ENCODE measurements at regions not wholly inside any gene's neighbourhood (a gene's known extent, or its start where the extent isn't known, plus 50 kb on each side); places are given as distances from the start of the nearest gene placed in this dataset.

- Histone ChIP-seq H3K9me3 (ENCODE audit: control insufficient read depth, insufficient read depth, low read length) (no peaks in the 10 kb centered on the region; the same call in 1 of the 2 replicates), H2AFZ (replicated peaks; ENCODE audit: low read length, poor library complexity) (no peak overlapping the region), H3K18ac (ENCODE audit: low read depth, low read length) (peak overlapping the region; percentile 43; the same call in 1 of the 2 replicates), H3K23ac (ENCODE audit: low read depth, low read length) (no peak overlapping the region), H3K27ac (ENCODE audit: insufficient read depth, low read length) (no peak overlapping the region; the same call in 1 of the 2 replicates), H2BK15ac (ENCODE audit: low read depth, low read length) (no peak overlapping the region), H2BK5ac (ENCODE audit: low read depth, low read length, poor library complexity, severe bottlenecking) (peak overlapping the region; percentile 25), H2BK20ac (ENCODE audit: low read depth, low read length) (peak overlapping the region; percentile 9; the same call in 1 of the 2 replicates), H4K8ac (ENCODE audit: low read depth in 2 of 2, low read length in 2 of 2) (peak overlapping the region in 1 of 2 experiments; percentile 35; a peak in 2 of 4 replicates), H3K4me2 (ENCODE audit: low read depth, low read length) (no peak overlapping the region), H3K9ac (ENCODE audit: low read depth, low read length) (no peak overlapping the region), H3K4ac (ENCODE audit: low read depth, low read length) (no peak overlapping the region), H2AK5ac (ENCODE audit: low read depth, low read length) (0 out of 2 replicates have a peak overlapping the region, but pooled peaks have one; percentile 49), H3K79me1 (ENCODE audit: low read depth in 1 of 2, low read length in 2 of 2) (no peaks in the 10 kb centered on the region), H3K4me1 (ENCODE audit: control insufficient read depth, insufficient read depth, low read length) (peaks cover 8% of the 10 kb centered on the region), H3K4me3 (ENCODE audit: insufficient read depth, low read depth, low read length) (no peak overlapping the region), H2BK120ac (ENCODE audit: low read depth, low read length) (no peak overlapping the region), H3K56ac (ENCODE audit: extremely low read depth, insufficient read depth, low read length) (no peak overlapping the region), H4K5ac (ENCODE audit: low read depth, low read length) (peak overlapping the region; percentile 71; the same call in 1 of the 2 replicates), H2AK9ac (replicated peaks; ENCODE audit: low read depth, low read length, poor library complexity) (no peak overlapping the region), H3K27me3 (ENCODE audit: control insufficient read depth, insufficient read depth, low read length) (peaks cover 10% of the 10 kb centered on the region), H4K20me1 (ENCODE audit: insufficient read depth, low read length) (no peaks in the 10 kb centered on the region), H3K36me3 (ENCODE audit: control insufficient read depth, insufficient read depth, low read length) (no peaks in the 10 kb centered on the region), H3K14ac (replicated peaks; ENCODE audit: low read depth, low read length) (no peak overlapping the region), H4K91ac (ENCODE audit: insufficient read depth, low read depth, low read length) (peak overlapping the region; percentile 20; the same call in 1 of the 2 replicates), H3K9me1 (ENCODE audit: insufficient read depth, low read length) (no peaks in the 10 kb centered on the region)
- CTCF ChIA-PET, result no interaction called here
- TF ChIP-seq USF2 (IDR thresholded peaks at IDR 0.05; ENCODE audit: low read depth, low read length), result no peak
- no peak for TF ChIP-seq CEBPB (IDR thresholded peaks at IDR 0.05; ENCODE audit: low read depth, low read length)
- TF ChIP-seq MAFK (IDR thresholded peaks at IDR 0.05; ENCODE audit: low read depth, low read length), result no peak
- no peak for TF ChIP-seq FOS (IDR thresholded peaks at IDR 0.05; ENCODE audit: low read depth, low read length)
- TF ChIP-seq RAD21 (IDR thresholded peaks at IDR 0.05; ENCODE audit: low read length), result no peak
- TF ChIP-seq SMC3 (IDR thresholded peaks at IDR 0.05; ENCODE audit: low read depth, low read length), result no peak
- TF ChIP-seq CHD1 (IDR thresholded peaks at IDR 0.05; ENCODE audit: low read depth, low read length), result no peak
- no peak for TF ChIP-seq BHLHE40 (IDR thresholded peaks at IDR 0.05; ENCODE audit: low read depth, low read length)
- no peak for TF ChIP-seq POLR2A (IDR thresholded peaks at IDR 0.05; ENCODE audit: low read depth, low read length)
- dilution Hi-C loops (cut with HindIII; ENCODE audit: low sequenced_read_pairs, unreplicated experiment) (no loop called here), intact Hi-C loops (cut with micrococcal nuclease) (no loop called here), in situ Hi-C loops (cut with MboI; ENCODE audit: low sequenced_read_pairs) (no loop called here)
- POLR2A ChIA-PET (ENCODE audit: unreplicated experiment), result no interaction called here
- BruUV-seq (replicated peaks), result no TSS peak
- ATAC-seq (ENCODE audit: low read depth), result peak; percentile 80
- WGBS, 2 experiments (ENCODE audit: extremely low coverage in 2 of 2, insufficient read length in 1 of 2), result no CpG with 5 or more reads among the region's 4 CpGs
- DNase-seq, result peak; percentile 17
Measured at GRCh38 chr20:61173961-61174725, 77.9 kb upstream of the CDH4 start.
